ENCODE measurements at regions not wholly inside any gene's neighbourhood (a gene's known extent, or its start where the extent isn't known, plus 50 kb on each side); places are given as distances from the start of the nearest gene placed in this dataset.

GRCh38 chr9:91100878-91101450 is 260.8 kb downstream of the AUH start:
- Histone ChIP-seq H3K36me3 (ENCODE audit: control insufficient read depth in 2 of 2, insufficient read depth in 2 of 2, low read length in 2 of 2) (no peaks in the 10 kb centered on the region), H3K27ac (ENCODE audit: low read length) (peak overlapping the region; percentile 19), H3K27me3 (ENCODE audit: control insufficient read depth in 1 of 2, insufficient read depth in 2 of 2, low read length in 2 of 2) (no peaks in the 10 kb centered on the region), H3K4me3 (ENCODE audit: low read length in 2 of 2) (no peak overlapping the region), H3K9ac (ENCODE audit: low read length in 2 of 2) (peak overlapping the region in 1 of 2 donors; percentile 23), H3K4me1 (ENCODE audit: control insufficient read depth, insufficient read depth, low read length) (peaks cover 23% of the 10 kb centered on the region), H3K9me3 (ENCODE audit: control insufficient read depth in 2 of 2, low read length in 2 of 2) (no peaks in the 10 kb centered on the region)

GRCh38 chr9:91101611-91102168 is 260.0 kb downstream of the AUH start:
- H3K4me1 ChIP-seq (ENCODE audit: control insufficient read depth, insufficient read depth, low read length), result peaks cover 23% of the 10 kb centered on the region
- no peak overlapping the region for H3K9ac ChIP-seq (ENCODE audit: low read length in 2 of 2)
- no peak overlapping the region for H3K27ac ChIP-seq (ENCODE audit: low read length)
- no peak overlapping the region for H3K4me3 ChIP-seq (ENCODE audit: low read length in 2 of 2)
- H3K36me3 ChIP-seq (ENCODE audit: control insufficient read depth in 2 of 2, insufficient read depth in 2 of 2, low read length in 2 of 2), result no peaks in the 10 kb centered on the region
- H3K9me3 ChIP-seq (ENCODE audit: control insufficient read depth in 2 of 2, low read length in 2 of 2), result no peaks in the 10 kb centered on the region
- no peaks in the 10 kb centered on the region for H3K27me3 ChIP-seq (ENCODE audit: control insufficient read depth in 1 of 2, insufficient read depth in 2 of 2, low read length in 2 of 2)

DNA sequence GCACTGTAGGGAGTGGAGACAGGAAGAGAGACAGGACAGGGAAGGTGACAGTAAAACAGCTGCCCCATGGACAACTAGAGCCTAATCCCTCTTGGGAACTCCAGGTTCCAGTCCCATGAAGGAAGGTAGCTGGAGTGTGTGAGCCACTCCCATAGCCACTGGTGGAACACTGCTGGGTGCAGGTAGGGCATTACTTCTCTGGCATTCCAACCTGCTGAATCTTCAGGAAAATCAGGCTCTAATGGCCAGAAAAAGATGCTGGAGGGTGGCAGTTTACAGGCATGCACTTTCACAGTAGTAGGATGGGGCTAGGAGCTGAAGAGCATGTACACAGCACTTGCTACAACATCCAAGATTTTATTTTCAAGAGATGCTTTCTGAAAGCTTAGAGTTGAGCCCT is 259.4 kb downstream of the AUH start:
- H3K4me3 ChIP-seq (ENCODE audit: low read length in 2 of 2), result no peak overlapping the region
- H3K4me1 ChIP-seq (ENCODE audit: control insufficient read depth, insufficient read depth, low read length), result peaks cover 23% of the 10 kb centered on the region
- no peaks in the 10 kb centered on the region for H3K36me3 ChIP-seq (ENCODE audit: control insufficient read depth in 2 of 2, insufficient read depth in 2 of 2, low read length in 2 of 2)
- H3K9ac ChIP-seq (ENCODE audit: low read length in 2 of 2), result no peak overlapping the region
- H3K27ac ChIP-seq (ENCODE audit: low read length), result no peak overlapping the region
- H3K27me3 ChIP-seq (ENCODE audit: control insufficient read depth in 1 of 2, insufficient read depth in 2 of 2, low read length in 2 of 2), result no peaks in the 10 kb centered on the region
- no peaks in the 10 kb centered on the region for H3K9me3 ChIP-seq (ENCODE audit: control insufficient read depth in 2 of 2, low read length in 2 of 2)

DNA sequence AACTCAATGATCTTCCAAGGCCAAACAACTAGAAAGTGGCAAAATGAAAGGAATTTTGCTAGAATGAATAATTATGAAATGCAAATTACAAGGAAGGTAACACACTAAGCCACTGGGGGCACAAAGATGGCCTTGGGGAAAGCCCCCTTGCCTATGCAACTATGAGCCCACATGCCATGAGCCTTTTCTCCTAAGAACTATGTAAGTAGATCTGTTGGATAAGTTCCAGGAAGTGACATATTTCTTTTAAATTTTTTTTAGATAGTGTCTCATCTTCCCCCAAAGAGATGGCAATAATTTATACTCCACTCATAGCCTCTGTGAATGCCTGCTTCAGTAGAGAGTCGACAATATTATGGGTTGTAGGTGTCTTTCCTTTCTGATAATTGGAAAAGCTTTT is 257.8 kb downstream of the AUH start:
- Histone ChIP-seq H3K27ac (ENCODE audit: low read length) (no peak overlapping the region), H3K4me1 (ENCODE audit: control insufficient read depth, insufficient read depth, low read length) (peaks cover 23% of the 10 kb centered on the region), H3K27me3 (ENCODE audit: control insufficient read depth in 1 of 2, insufficient read depth in 2 of 2, low read length in 2 of 2) (no peaks in the 10 kb centered on the region), H3K9me3 (ENCODE audit: control insufficient read depth in 2 of 2, low read length in 2 of 2) (no peaks in the 10 kb centered on the region), H3K36me3 (ENCODE audit: control insufficient read depth in 2 of 2, insufficient read depth in 2 of 2, low read length in 2 of 2) (no peaks in the 10 kb centered on the region), H3K4me3 (ENCODE audit: low read length in 2 of 2) (no peak overlapping the region), H3K9ac (ENCODE audit: low read length in 2 of 2) (no peak overlapping the region)

- Histone ChIP-seq H3K9ac (ENCODE audit: low read length in 2 of 2) (no peak overlapping the region), H3K27me3 (ENCODE audit: control insufficient read depth in 1 of 2, insufficient read depth in 2 of 2, low read length in 2 of 2) (no peaks in the 10 kb centered on the region), H3K27ac (ENCODE audit: low read length) (no peak overlapping the region), H3K36me3 (ENCODE audit: control insufficient read depth in 2 of 2, insufficient read depth in 2 of 2, low read length in 2 of 2) (no peaks in the 10 kb centered on the region), H3K4me3 (ENCODE audit: low read length in 2 of 2) (no peak overlapping the region), H3K4me1 (ENCODE audit: control insufficient read depth, insufficient read depth, low read length) (peaks cover 2% of the 10 kb centered on the region), H3K9me3 (ENCODE audit: control insufficient read depth in 2 of 2, low read length in 2 of 2) (peaks cover 4 to 6% of the 10 kb centered on the region in 2 donors)
Observed at GRCh38 chr9:91106415-91107081, 255.2 kb downstream of the AUH start.

- Histone ChIP-seq H3K27me3 (ENCODE audit: control insufficient read depth in 1 of 2, insufficient read depth in 2 of 2, low read length in 2 of 2) (no peaks in the 10 kb centered on the region), H3K36me3 (ENCODE audit: control insufficient read depth in 2 of 2, insufficient read depth in 2 of 2, low read length in 2 of 2) (no peaks in the 10 kb centered on the region), H3K9ac (ENCODE audit: low read length in 2 of 2) (no peak overlapping the region), H3K4me1 (ENCODE audit: control insufficient read depth, insufficient read depth, low read length) (peaks cover under 1% of the 10 kb centered on the region), H3K27ac (ENCODE audit: low read length) (no peak overlapping the region), H3K9me3 (ENCODE audit: control insufficient read depth in 2 of 2, low read length in 2 of 2) (peaks cover 4 to 6% of the 10 kb centered on the region in 2 donors), H3K4me3 (ENCODE audit: low read length in 2 of 2) (no peak overlapping the region)
Observed at GRCh38 chr9:91111226-91111625, 250.5 kb downstream of the AUH start.

GRCh38 chr9:91111876-91112275 is 249.8 kb downstream of the AUH start:
- Histone ChIP-seq H3K4me1 (ENCODE audit: control insufficient read depth, insufficient read depth, low read length) (peaks cover 4% of the 10 kb centered on the region), H3K9ac (ENCODE audit: low read length in 2 of 2) (no peak overlapping the region), H3K4me3 (ENCODE audit: low read length in 2 of 2) (no peak overlapping the region), H3K36me3 (ENCODE audit: control insufficient read depth in 2 of 2, insufficient read depth in 2 of 2, low read length in 2 of 2) (no peaks in the 10 kb centered on the region), H3K9me3 (ENCODE audit: control insufficient read depth in 2 of 2, low read length in 2 of 2) (peaks cover 4 to 6% of the 10 kb centered on the region in 2 donors), H3K27me3 (ENCODE audit: control insufficient read depth in 1 of 2, insufficient read depth in 2 of 2, low read length in 2 of 2) (no peaks in the 10 kb centered on the region), H3K27ac (ENCODE audit: low read length) (no peak overlapping the region)

DNA sequence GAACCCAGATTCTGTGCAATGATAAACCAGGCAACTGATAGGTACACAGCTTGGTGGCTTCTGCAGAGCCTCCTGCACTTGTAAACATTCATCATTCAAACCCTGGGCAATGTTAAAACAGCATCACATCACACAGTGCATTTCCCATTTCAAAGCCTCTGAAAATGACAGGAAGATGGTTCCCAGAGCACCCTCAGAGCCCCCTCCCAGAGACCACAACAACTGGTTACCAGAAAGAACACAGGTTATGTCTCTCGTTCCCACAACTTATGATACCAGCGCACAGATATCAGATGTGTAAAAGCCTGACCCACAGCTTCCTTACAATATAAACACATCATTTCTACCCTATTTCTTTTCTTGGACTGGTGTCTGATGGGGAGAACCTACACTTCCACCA is 248.7 kb downstream of the AUH start:
- no peaks in the 10 kb centered on the region for H3K27me3 ChIP-seq (ENCODE audit: control insufficient read depth in 1 of 2, insufficient read depth in 2 of 2, low read length in 2 of 2)
- H3K36me3 ChIP-seq (ENCODE audit: control insufficient read depth in 2 of 2, insufficient read depth in 2 of 2, low read length in 2 of 2), result no peaks in the 10 kb centered on the region
- no peak overlapping the region for H3K4me3 ChIP-seq (ENCODE audit: low read length in 2 of 2)
- H3K9me3 ChIP-seq (ENCODE audit: control insufficient read depth in 2 of 2, low read length in 2 of 2), result peaks cover 4 to 6% of the 10 kb centered on the region in 2 donors
- H3K27ac ChIP-seq (ENCODE audit: low read length), result no peak overlapping the region
- no peak overlapping the region for H3K9ac ChIP-seq (ENCODE audit: low read length in 2 of 2)
- peaks cover 12% of the 10 kb centered on the region for H3K4me1 ChIP-seq (ENCODE audit: control insufficient read depth, insufficient read depth, low read length)

DNA sequence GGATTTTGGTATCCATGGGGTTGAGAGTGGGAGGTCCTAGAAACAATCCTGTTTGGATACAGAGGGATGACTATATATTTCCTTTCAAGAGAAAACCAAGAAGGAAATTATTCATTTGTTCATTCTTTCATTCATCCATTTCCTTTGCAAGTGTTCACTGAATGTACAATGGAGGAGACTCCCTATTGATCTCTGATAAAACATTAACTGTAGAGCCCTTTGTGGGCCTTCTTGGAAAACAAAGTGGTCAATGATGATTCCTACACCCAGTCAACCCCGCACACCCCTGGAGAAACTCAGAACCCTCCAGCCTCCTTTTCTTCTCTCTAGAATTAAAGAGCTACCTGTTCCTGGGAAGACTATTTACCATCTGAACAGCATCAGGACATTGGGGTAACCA is 247.3 kb downstream of the AUH start:
- Histone ChIP-seq H3K27ac (ENCODE audit: low read length) (no peak overlapping the region), H3K9ac (ENCODE audit: low read length in 2 of 2) (no peak overlapping the region), H3K9me3 (ENCODE audit: control insufficient read depth in 2 of 2, low read length in 2 of 2) (peaks cover 4 to 6% of the 10 kb centered on the region in 2 donors), H3K27me3 (ENCODE audit: control insufficient read depth in 1 of 2, insufficient read depth in 2 of 2, low read length in 2 of 2) (no peaks in the 10 kb centered on the region), H3K4me1 (ENCODE audit: control insufficient read depth, insufficient read depth, low read length) (peaks cover 27% of the 10 kb centered on the region), H3K4me3 (ENCODE audit: low read length in 2 of 2) (no peak overlapping the region), H3K36me3 (ENCODE audit: control insufficient read depth in 2 of 2, insufficient read depth in 2 of 2, low read length in 2 of 2) (no peaks in the 10 kb centered on the region)

DNA sequence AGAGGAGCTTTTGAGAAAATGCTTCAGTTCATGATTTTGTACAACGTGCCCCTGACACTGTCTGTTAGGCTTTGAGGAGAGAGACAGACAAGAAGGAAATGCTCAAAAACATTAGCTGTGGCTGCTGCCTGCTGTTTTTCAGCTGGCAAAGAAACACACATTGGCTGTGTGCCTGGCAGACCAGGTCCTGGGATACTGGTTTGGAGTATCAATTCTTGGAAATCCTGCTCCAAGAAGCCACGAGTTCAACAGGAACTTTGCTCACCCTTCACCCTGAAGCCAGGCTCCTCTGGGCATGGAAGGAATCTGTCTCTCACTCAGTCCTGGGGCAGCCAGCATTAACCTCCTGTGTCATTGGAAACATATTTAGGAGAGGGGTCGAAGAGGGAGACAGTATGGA is 245.5 kb downstream of the AUH start:
- no peaks in the 10 kb centered on the region for H3K36me3 ChIP-seq (ENCODE audit: control insufficient read depth in 2 of 2, insufficient read depth in 2 of 2, low read length in 2 of 2)
- no peak overlapping the region for H3K4me3 ChIP-seq (ENCODE audit: low read length in 2 of 2)
- peaks cover 31% of the 10 kb centered on the region for H3K4me1 ChIP-seq (ENCODE audit: control insufficient read depth, insufficient read depth, low read length)
- H3K9ac ChIP-seq (ENCODE audit: low read length in 2 of 2), result no peak overlapping the region
- no peaks in the 10 kb centered on the region for H3K27me3 ChIP-seq (ENCODE audit: control insufficient read depth in 1 of 2, insufficient read depth in 2 of 2, low read length in 2 of 2)
- H3K9me3 ChIP-seq (ENCODE audit: control insufficient read depth in 2 of 2, low read length in 2 of 2), result no peaks in the 10 kb centered on the region
- no peak overlapping the region for H3K27ac ChIP-seq (ENCODE audit: low read length)

GRCh38 chr9:91116711-91117110 is 245.0 kb downstream of the AUH start:
- Histone ChIP-seq H3K4me1 (ENCODE audit: control insufficient read depth, insufficient read depth, low read length) (peaks cover 31% of the 10 kb centered on the region), H3K27ac (ENCODE audit: low read length) (no peak overlapping the region), H3K9me3 (ENCODE audit: control insufficient read depth in 2 of 2, low read length in 2 of 2) (no peaks in the 10 kb centered on the region), H3K9ac (ENCODE audit: low read length in 2 of 2) (no peak overlapping the region), H3K4me3 (ENCODE audit: low read length in 2 of 2) (no peak overlapping the region), H3K36me3 (ENCODE audit: control insufficient read depth in 2 of 2, insufficient read depth in 2 of 2, low read length in 2 of 2) (no peaks in the 10 kb centered on the region), H3K27me3 (ENCODE audit: control insufficient read depth in 1 of 2, insufficient read depth in 2 of 2, low read length in 2 of 2) (no peaks in the 10 kb centered on the region)

Measured in stomach smooth muscle (tissue), 2 donors.